A673 (cell line): ENCODE measurements at regions not wholly inside any gene's neighbourhood (a gene's known extent, or its start where the extent isn't known, plus 50 kb on each side); places are given as distances from the start of the nearest gene placed in this dataset.

Experiments used
- BruUV-seq: library from RNA; stranded (reverse); fragments of 400-500 nt; replicated peaks from 2 replicates; lab custom pipeline; 2021; lab: Mats Ljungman, UMichigan
- CTCF ChIA-PET: fragments of 300-600 bp; sonication (Branson Sonifier 250); formaldehyde crosslinking; loops from one replicate; lab custom pipeline; 2022; ENCODE audit warnings: antibody characterized with exemption; lab: Charles Lee
- POLR2A ChIA-PET: fragments of 300-600 bp; sonication (Branson Sonifier 250); formaldehyde crosslinking; loops from one replicate; lab custom pipeline; 2022; ENCODE audit warnings: antibody characterized with exemption; ENCODE audit not compliant: low non-redundant PET; lab: Charles Lee
- DNase-seq: peaks from one replicate; pipeline ENCODE4 v3.0.0-alpha.2; 2015; ENCODE audit warnings: low spot score
- H3K27ac ChIP-seq: fragments of 200-600 bp; sonication (generic); 2 replicates; pipeline ENCODE4 v1.5.1; 2016; ENCODE audit warnings: mixed run types, low read depth, mild to moderate bottlenecking, mixed read lengths, antibody characterized with exemption, low read length; ENCODE audit not compliant: poor library complexity, severe bottlenecking
- H3K27me3 ChIP-seq: fragments of 200-600 bp; sonication (generic); replicated peaks from 2 replicates; pipeline ENCODE4 v1.6.1; 2017; ENCODE audit warnings: mixed run types, low read depth, mild to moderate bottlenecking, mixed read lengths, antibody characterized with exemption, low read length; ENCODE audit not compliant: insufficient read depth, poor library complexity
- H3K36me3 ChIP-seq: fragments of 200-600 bp; sonication (generic); 2 replicates; pipeline ENCODE4 v1.6.1; 2016; ENCODE audit warnings: mixed run types, mild to moderate bottlenecking, mixed read lengths, antibody characterized with exemption, low read length; ENCODE audit not compliant: insufficient read depth, poor library complexity, severe bottlenecking
- H3K4me1 ChIP-seq: fragments of 200-600 bp; sonication (generic); 2 replicates; pipeline ENCODE4 v1.6.1; 2017; ENCODE audit warnings: mixed run types, mild to moderate bottlenecking, mixed read lengths, antibody characterized with exemption, low read length; ENCODE audit not compliant: insufficient read depth, poor library complexity, severe bottlenecking
- H3K4me3 ChIP-seq: fragments of 200-600 bp; sonication (generic); 2 replicates; pipeline ENCODE4 v1.5.1; 2016; ENCODE audit warnings: low read depth, mixed run types, mild to moderate bottlenecking, mixed read lengths, low read length; ENCODE audit not compliant: poor library complexity, severe bottlenecking
- H3K9me3 ChIP-seq: fragments of 200-600 bp; sonication (generic); 2 replicates; pipeline ENCODE4 v1.6.1; 2016; ENCODE audit warnings: mixed run types, low read depth, mild to moderate bottlenecking, mixed read lengths, antibody characterized with exemption, low read length; ENCODE audit not compliant: poor library complexity, severe bottlenecking
- CTCF ChIP-seq: fragments of 300-800, 200-600 bp; sonication (generic); conservative IDR thresholded peaks from 2 replicates; pipeline ENCODE4 v1.5.1; 2017; ENCODE audit warnings: low read depth, mild to moderate bottlenecking, antibody characterized with exemption, low read length, moderate library complexity, mixed read lengths
- EZH2 ChIP-seq: fragments of 200-600 bp; sonication (generic); IDR thresholded peaks from 2 replicates; pipeline ENCODE4 v1.6.1; 2017; ENCODE audit warnings: borderline replicate concordance, low read depth, mild to moderate bottlenecking, mixed read lengths, antibody characterized with exemption, low read length; ENCODE audit not compliant: poor library complexity, severe bottlenecking
- intact Hi-C: fragments of 100-400 bp; cut with micrococcal nuclease; formaldehyde crosslinking; loops from one replicate; pipeline ENCODE4 v1.10.0; 2022; ENCODE audit not compliant: unreplicated experiment

- Histone ChIP-seq H3K9me3 (no peaks in the 10 kb centered on the region), H3K36me3 (no peaks in the 10 kb centered on the region), H3K4me1 (no peaks in the 10 kb centered on the region), H3K27ac (no peak overlapping the region), H3K4me3 (no peak overlapping the region), H3K27me3 (peaks cover 4% of the 10 kb centered on the region)
- BruUV-seq = no TSS peak
- TF ChIP-seq CTCF (no peak), EZH2 (no peak)
- intact Hi-C loops = no loop called here
- DNase-seq = no peak
- CTCF ChIA-PET = no interaction called here
- POLR2A ChIA-PET = no interaction called here
Observed at GRCh38 chr9:109963079-109963478, 183.1 kb downstream of the PALM2AKAP2 start.

GRCh38 chr9:109966643-109967368 lies 186.8 kb downstream of the PALM2AKAP2 start:
- no peak overlapping the region for H3K4me3 ChIP-seq
- intact Hi-C loops = no loop called here
- no peaks in the 10 kb centered on the region for H3K27me3 ChIP-seq
- H3K9me3 ChIP-seq = no peaks in the 10 kb centered on the region
- no peaks in the 10 kb centered on the region for H3K4me1 ChIP-seq
- H3K27ac ChIP-seq = no peak overlapping the region
- CTCF ChIA-PET = no interaction called here
- TF ChIP-seq CTCF (no peak), EZH2 (no peak)
- no peak for DNase-seq
- H3K36me3 ChIP-seq = no peaks in the 10 kb centered on the region
- POLR2A ChIA-PET = no interaction called here
- no TSS peak for BruUV-seq

- Histone ChIP-seq H3K4me1 (no peaks in the 10 kb centered on the region), H3K4me3 (no peak overlapping the region), H3K27ac (no peak overlapping the region), H3K36me3 (no peaks in the 10 kb centered on the region), H3K9me3 (no peaks in the 10 kb centered on the region), H3K27me3 (no peaks in the 10 kb centered on the region)
- TF ChIP-seq CTCF (no peak), EZH2 (no peak)
- no peak for DNase-seq
- no TSS peak for BruUV-seq
- ChIA-PET CTCF (no interaction called here), POLR2A (no interaction called here)
- intact Hi-C loops = no loop called here
Observed at GRCh38 chr9:109967651-109968642, 187.9 kb downstream of the PALM2AKAP2 start.
